ENCODE measurements at regions not wholly inside any gene's neighbourhood (a gene's known extent, or its start where the extent isn't known, plus 50 kb on each side); places are given as distances from the start of the nearest gene placed in this dataset.

- no peak for TF ChIP-seq NRF1 (IDR thresholded peaks at IDR 0.05; ENCODE audit: low read depth, low read length)
- TF ChIP-seq, protein P1, sequence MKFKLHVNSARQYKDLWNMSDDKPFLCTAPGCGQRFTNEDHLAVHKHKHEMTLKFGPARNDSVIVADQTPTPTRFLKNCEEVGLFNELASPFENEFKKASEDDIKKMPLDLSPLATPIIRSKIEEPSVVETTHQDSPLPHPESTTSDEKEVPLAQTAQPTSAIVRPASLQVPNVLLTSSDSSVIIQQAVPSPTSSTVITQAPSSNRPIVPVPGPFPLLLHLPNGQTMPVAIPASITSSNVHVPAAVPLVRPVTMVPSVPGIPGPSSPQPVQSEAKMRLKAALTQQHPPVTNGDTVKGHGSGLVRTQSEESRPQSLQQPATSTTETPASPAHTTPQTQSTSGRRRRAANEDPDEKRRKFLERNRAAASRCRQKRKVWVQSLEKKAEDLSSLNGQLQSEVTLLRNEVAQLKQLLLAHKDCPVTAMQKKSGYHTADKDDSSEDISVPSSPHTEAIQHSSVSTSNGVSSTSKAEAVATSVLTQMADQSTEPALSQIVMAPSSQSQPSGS (IDR thresholded peaks at IDR 0.05; ENCODE audit: low read length): no peak
These were observed 120.1 kb upstream of the VSTM2B start (continued) for GRCh38 chr19:29405728-29405995.
